Head of caudate nucleus (tissue), 42 donors: ENCODE measurements at regions not wholly inside any gene's neighbourhood (a gene's known extent, or its start where the extent isn't known, plus 50 kb on each side); places are given as distances from the start of the nearest gene placed in this dataset.
"Not testable (repeated sequence)": the region's sequence is repeated elsewhere in the genome, so short reads cannot be mapped to it uniquely, and the experiment has no call there.

ENCODE experiments used
- DNase-seq, 42 donors: peaks; one replicate each; pipeline versions ENCODE4 v3.0.0 to v3.0.0-alpha.2; 2020 to 2021; ENCODE audit warnings: mixed read lengths in 7 of 42
- intact Hi-C: fragments of 100-400 bp; cut with DNase I; formaldehyde crosslinking; loops from one replicate; pipeline ENCODE4 v1.15.0; 2022

GRCh38 chr14:83660597-83660996, 1869.3 kb upstream of the FLRT2 start:
- intact Hi-C loops, result no loop called here
- no peak for DNase-seq

- intact Hi-C loops, result no loop called here
- DNase-seq, result no peak
Observed at GRCh38 chr14:83664389-83664788, 1865.6 kb upstream of the FLRT2 start.

DNA sequence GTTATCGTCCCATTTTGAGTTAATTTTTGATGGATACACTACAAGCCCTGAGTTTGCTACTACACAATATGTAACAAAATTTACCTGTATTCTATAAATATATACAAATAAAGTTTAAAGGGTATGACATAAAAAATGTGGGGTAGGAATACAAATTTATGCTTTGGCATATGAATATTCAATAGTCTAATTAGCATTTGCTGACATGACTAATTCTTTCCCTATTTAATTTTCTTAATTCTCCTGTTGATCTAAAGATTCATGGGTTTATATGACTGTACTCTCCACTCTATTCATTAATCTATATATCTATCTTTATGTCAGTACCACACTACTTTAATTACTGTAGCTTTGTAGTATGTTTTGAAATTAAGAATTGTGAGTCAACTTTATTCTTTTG, 1840.7 kb upstream of the FLRT2 start:
- no peak for DNase-seq
- intact Hi-C loops, result no loop called here

DNA sequence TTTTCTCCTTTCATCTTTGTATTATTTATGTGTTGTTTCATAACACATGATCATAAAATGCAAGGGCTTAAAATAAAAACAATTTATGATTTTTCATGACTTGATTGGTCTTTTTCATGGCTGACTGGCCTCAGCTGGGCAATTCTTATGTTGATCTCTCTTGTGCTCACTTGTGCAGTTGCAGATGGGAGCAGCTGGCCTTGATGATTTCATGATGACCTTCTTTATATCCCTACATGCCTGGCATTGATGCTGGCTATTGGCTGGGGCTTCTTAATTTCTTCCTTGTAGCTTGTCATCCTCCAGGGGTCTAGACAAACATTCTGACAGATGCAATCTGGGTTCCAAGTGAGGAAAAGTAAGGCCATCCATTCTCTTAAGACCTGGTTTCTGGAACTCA, 1832.8 kb upstream of the FLRT2 start:
- intact Hi-C loops, result no loop called here

DNA sequence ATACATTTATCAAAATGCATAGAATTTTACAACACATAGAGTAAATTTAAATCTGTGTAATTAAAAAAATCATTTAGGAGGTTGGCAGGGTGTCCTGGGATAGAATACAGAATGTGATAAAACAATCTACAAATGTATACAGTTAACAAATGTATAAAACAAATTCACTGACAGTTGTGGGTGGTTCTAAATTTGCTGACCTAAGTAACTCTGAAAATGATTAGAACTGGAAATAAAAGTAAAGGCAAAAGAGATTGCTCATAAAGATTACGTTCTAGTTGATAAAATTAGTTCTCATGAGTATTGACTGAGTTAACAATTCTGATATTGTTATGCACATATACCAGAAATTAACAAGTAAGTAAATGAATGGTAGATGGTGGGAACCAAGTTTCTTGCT, 1827.3 kb upstream of the FLRT2 start:
- no peak for DNase-seq
- intact Hi-C loops, result no loop called here

More for the DNA sequence above, 1832.8 kb upstream of the FLRT2 start:
- DNase-seq, result no peak

DNA sequence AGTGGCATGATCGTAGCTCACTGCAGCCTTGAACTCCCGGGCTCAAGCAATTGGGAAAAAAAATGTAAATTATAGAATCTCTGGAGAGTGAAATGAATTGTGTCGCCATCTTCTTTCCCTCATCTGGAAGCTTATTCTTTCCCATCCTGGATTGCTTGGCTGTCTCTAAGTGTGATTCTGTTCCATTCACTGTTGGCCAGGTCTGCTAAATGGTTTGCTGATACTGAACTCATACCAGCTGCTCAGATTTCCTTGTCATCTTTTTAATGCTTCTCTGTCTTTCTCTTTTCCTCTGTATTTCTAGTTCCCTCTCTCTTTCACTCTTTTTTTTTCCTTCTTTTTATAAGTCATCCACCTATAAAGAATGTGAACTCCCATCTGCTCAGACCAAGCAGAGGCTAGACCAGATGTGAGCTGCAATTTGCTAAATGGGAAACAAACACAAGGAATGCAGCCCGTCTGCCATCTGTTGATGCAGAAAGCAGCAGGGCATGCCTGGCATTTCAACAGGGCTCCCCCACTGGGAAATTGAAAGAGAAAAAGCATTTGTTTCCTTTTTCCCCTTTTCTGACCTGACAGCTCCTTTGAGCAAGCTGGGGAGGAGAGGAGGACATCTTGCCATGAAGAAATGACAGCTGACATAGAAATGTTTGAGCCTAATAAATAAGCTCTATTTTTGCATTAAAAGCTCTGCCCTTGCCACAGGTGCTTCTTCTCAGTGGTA, 1823.6 kb upstream of the FLRT2 start:
- DNase-seq, result no peak
- intact Hi-C loops, result no loop called here

DNA sequence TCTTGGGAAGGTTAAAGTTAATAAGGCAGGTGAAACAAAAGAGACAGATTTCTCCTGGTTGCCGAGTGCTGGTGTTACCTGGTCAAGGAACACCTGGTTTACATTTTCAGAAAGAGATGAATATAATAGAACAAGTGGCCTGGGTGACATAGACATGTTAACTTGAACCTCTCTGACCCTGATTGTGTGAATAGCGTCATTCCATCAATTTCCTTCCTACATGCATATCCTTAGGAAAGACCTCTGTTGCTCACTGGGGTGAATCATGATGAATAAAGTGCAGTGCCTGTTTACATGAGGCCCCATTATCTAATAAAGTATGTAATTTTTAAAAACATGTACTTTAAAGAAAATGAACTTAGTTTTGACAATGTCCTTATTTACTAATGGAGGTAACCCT, 1822.9 kb upstream of the FLRT2 start:
- intact Hi-C loops, result no loop called here
- no peak for DNase-seq

- intact Hi-C loops, result no loop called here
- DNase-seq, result no peak
Observed at GRCh38 chr14:83709116-83709515, 1820.8 kb upstream of the FLRT2 start.

- DNase-seq, result no peak
- intact Hi-C loops, result no loop called here
Observed at GRCh38 chr14:83711046-83711445, 1818.9 kb upstream of the FLRT2 start.

DNA sequence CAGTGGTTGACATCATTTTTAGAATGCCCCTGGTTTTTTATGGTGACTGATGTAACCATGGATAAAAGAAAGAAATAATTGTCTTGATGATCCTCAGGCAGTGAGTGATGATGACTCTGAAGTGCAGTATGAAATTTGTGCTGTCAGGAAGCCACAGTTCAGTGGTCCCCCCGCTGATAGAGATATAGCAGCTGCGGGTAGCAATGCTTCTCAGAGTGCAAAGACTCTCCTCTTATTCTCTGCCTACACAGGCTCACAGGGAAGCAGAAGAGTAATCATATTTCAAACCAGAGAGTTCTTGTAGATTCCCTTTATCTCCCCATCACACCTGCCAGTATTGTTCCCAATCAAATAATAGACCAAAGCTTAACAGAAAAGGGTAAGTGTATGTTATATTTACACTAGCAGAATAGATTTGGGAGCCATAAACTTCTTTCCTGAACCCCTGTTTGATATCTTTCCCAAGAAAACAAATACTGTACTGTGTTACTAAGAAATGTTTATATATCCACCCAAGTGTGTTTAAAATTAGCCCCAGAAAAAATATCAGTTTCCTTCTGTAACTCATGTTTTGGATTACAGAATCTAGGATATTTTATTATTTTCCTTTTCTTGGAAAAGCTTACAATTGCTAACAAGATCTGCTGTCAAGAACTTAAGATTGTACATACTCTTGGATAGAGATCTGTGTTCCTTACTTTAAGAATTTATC, 1817.4 kb upstream of the FLRT2 start:
- no peak for DNase-seq
- intact Hi-C loops, result no loop called here

DNA sequence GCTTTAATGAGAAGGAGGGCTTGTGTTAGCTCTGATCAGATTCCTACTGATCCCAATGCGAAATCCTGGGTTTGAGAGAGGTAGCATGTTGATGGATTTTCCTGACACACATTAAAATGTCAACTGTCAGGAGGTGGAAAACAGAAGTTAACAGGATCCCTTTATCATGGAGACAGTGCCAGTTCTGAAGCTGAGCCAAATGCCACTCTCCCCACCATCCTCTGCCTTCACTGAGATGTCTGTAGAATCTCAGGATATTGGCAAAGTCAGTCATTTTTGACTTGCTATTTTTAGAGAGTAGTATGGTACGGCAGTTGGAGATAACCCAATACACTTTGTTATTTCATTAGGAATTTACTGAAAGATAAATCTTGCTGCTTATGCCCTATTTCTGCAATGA, 1816.2 kb upstream of the FLRT2 start:
- DNase-seq, result no peak
- intact Hi-C loops, result no loop called here

- no peak for DNase-seq
- intact Hi-C loops, result no loop called here
Observed at GRCh38 chr14:83714151-83714550, 1815.8 kb upstream of the FLRT2 start.

- intact Hi-C loops, DNase-seq: not testable (repeated sequence)
Observed at GRCh38 chr14:83719435-83719834, 1810.5 kb upstream of the FLRT2 start.

- intact Hi-C loops, result no loop called here
- no peak for DNase-seq
Observed at GRCh38 chr14:83733670-83734069, 1796.3 kb upstream of the FLRT2 start.

DNA sequence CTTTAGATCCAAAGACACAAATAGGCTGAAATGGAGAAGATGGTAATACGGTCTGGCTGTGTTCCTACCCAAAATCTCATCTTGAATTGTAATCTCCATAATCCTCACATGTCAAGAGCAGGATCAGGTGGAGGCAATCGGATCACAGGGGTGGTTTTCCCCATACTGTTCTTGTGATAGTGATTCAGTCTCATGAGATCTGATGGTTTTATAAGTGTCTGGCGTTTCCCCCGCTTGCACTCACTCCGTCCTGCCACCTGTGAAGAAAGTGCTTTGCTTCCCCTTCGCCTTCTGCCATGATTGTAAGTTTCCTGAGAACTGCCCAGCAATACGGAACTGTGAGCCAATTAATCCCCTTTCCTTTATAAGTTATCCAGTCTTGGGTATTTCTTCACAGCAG, 1795.5 kb upstream of the FLRT2 start:
- intact Hi-C loops, result no loop called here
- no peak for DNase-seq

DNA sequence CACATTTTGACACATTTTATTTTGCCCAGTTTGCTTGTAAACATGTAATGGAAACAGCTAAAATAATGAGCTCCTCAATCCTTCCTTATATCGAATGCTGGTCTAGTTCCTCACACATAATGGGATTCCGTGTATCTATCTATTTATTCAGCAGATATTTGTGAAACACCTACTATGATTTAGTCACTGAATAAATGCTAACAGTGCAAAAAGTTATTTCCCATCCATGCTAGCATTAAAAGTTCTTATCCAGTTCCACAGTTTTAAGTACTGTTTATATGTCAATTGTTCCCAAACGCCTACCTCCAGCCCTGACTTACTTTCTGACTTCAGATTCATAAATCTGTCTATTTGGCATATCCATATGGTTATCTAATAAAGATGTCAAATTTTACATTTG, 1788.7 kb upstream of the FLRT2 start:
- intact Hi-C loops, result no loop called here
- no peak for DNase-seq

- no peak for DNase-seq
- intact Hi-C loops, result no loop called here
Observed at GRCh38 chr14:83744224-83744623, 1785.7 kb upstream of the FLRT2 start.

- no peak for DNase-seq
- intact Hi-C loops, result no loop called here
Observed at GRCh38 chr14:83744891-83745290, 1785.1 kb upstream of the FLRT2 start.

GRCh38 chr14:83746336-83746735, 1783.6 kb upstream of the FLRT2 start:
- DNase-seq, result no peak
- intact Hi-C loops, result no loop called here

GRCh38 chr14:83757916-83758315, 1772.0 kb upstream of the FLRT2 start:
- intact Hi-C loops, result no loop called here

More at GRCh38 chr14:83757916-83758315, 1772.0 kb upstream of the FLRT2 start:
- DNase-seq, result no peak
